Neuronal stem cell (in vitro differentiated cells): ENCODE measurements at regions not wholly inside any gene's neighbourhood (a gene's known extent, or its start where the extent isn't known, plus 50 kb on each side); places are given as distances from the start of the nearest gene placed in this dataset.

ENCODE experiments used
- DNase-seq: peaks from one replicate; pipeline ENCODE4 v3.0.0-alpha.2; 2013; ENCODE audit warnings: low spot score
- H2AFZ ChIP-seq: one replicate; pipeline ENCODE4 v1.6.1; 2013; ENCODE audit warnings: mild to moderate bottlenecking, low read length, inconsistent platforms
- H2AK5ac ChIP-seq: 2 replicates; pipeline ENCODE4 v1.6.1; 2013; ENCODE audit warnings: low read depth, mild to moderate bottlenecking, inconsistent platforms, low read length, moderate library complexity, mixed read lengths
- H2BK120ac ChIP-seq: 2 replicates; pipeline ENCODE4 v1.6.1; 2013; ENCODE audit warnings: low read depth, mild to moderate bottlenecking, inconsistent platforms, low read length, moderate library complexity, mixed read lengths
- H2BK12ac ChIP-seq: one replicate; pipeline ENCODE4 v1.6.1; 2013; ENCODE audit warnings: low read length, inconsistent platforms
- H2BK15ac ChIP-seq: 2 replicates; pipeline ENCODE4 v1.6.1; 2013; ENCODE audit warnings: mild to moderate bottlenecking, low read length, inconsistent platforms, mixed read lengths
- H2BK5ac ChIP-seq: one replicate; pipeline ENCODE4 v1.6.1; 2013; ENCODE audit warnings: inconsistent platforms, mild to moderate bottlenecking, low read length, moderate library complexity
- H3K14ac ChIP-seq: one replicate; pipeline ENCODE4 v1.6.1; 2013; ENCODE audit warnings: low read length, inconsistent platforms
- H3K18ac ChIP-seq: 2 replicates; pipeline ENCODE4 v1.6.1; 2013; ENCODE audit warnings: low read length, inconsistent platforms
- H3K23ac ChIP-seq: 2 replicates; pipeline ENCODE4 v1.6.1; 2013; ENCODE audit warnings: low read depth, mild to moderate bottlenecking, mixed read lengths, low read length, inconsistent platforms; ENCODE audit not compliant: poor library complexity
- H3K27ac ChIP-seq: replicated peaks from 3 replicates; pipeline ENCODE4 v1.5.1; 2013; ENCODE audit warnings: low read length, inconsistent platforms
- H3K27me3 ChIP-seq, 3 experiments: 2 replicates each; pipeline ENCODE4 v1.6.1; 2013; ENCODE audit warnings: low read length in 3 of 3, mild to moderate bottlenecking in 2 of 3, inconsistent platforms in 1 of 3, low read depth in 1 of 3, mixed read lengths in 1 of 3, moderate library complexity in 1 of 3; ENCODE audit not compliant: control insufficient read depth in 3 of 3, insufficient read depth in 3 of 3
- H3K36me3 ChIP-seq, 2 donors: replicated peaks in 1 of 2; 2 replicates each; pipeline ENCODE4 v1.6.1; 2013; ENCODE audit warnings: low read length in 2 of 2; ENCODE audit not compliant: control insufficient read depth in 2 of 2, insufficient read depth in 2 of 2
- H3K4ac ChIP-seq: 2 replicates; pipeline ENCODE4 v1.6.1; 2013; ENCODE audit warnings: inconsistent platforms, mild to moderate bottlenecking, low read length, moderate library complexity
- H3K4me1 ChIP-seq, 2 donors: 1 replicate in 1 of 2; 2 replicates in 1 of 2; pipeline ENCODE4 v1.6.1; 2013; ENCODE audit warnings: low read length in 2 of 2, low read depth in 1 of 2; ENCODE audit not compliant: control insufficient read depth in 2 of 2, insufficient read depth in 1 of 2
- H3K4me2 ChIP-seq: one replicate; pipeline ENCODE4 v1.6.1; 2013; ENCODE audit warnings: mild to moderate bottlenecking, low read length, inconsistent platforms; ENCODE audit not compliant: insufficient read depth, poor library complexity, severe bottlenecking
- H3K4me3 ChIP-seq, 2 donors: 2 replicates each; pipeline ENCODE4 v1.5.1; 2013; ENCODE audit warnings: low read length in 2 of 2, mild to moderate bottlenecking in 2 of 2, inconsistent platforms in 1 of 2, moderate library complexity in 1 of 2
- H3K79me1 ChIP-seq: one replicate; pipeline ENCODE4 v1.6.1; 2013; ENCODE audit warnings: low read depth, mild to moderate bottlenecking, inconsistent platforms, low read length, moderate library complexity
- H3K9ac ChIP-seq: one replicate; pipeline ENCODE4 v1.6.1; 2013; ENCODE audit warnings: mild to moderate bottlenecking, low read depth, low read length, inconsistent platforms; ENCODE audit not compliant: poor library complexity
- H3K9me3 ChIP-seq, 2 donors: replicated peaks in 1 of 2; 2 replicates each; pipeline versions ENCODE3 to v1.6.1; 2013; ENCODE audit warnings: low read length in 2 of 2, mild to moderate bottlenecking in 2 of 2, inconsistent platforms in 1 of 2, low read depth in 1 of 2, mixed read lengths in 1 of 2, moderate library complexity in 1 of 2; ENCODE audit not compliant: control insufficient read depth in 2 of 2, insufficient read depth in 1 of 2
- H4K8ac ChIP-seq: one replicate; pipeline ENCODE4 v1.6.1; 2013; ENCODE audit warnings: low read depth, mild to moderate bottlenecking, inconsistent platforms, low read length, moderate library complexity
- H4K91ac ChIP-seq: one replicate; pipeline ENCODE4 v1.6.1; 2013; ENCODE audit warnings: low read length, low read depth, mild to moderate bottlenecking, inconsistent platforms; ENCODE audit not compliant: poor library complexity
- WGBS, 2 donors: extraction: QIAGEN DNeasy Blood & Tissue Kit; methylation state at CpG; one replicate each; pipeline ENCODE4 v1.1.7; 2013; ENCODE audit warnings: missing lambda C conversion rate in 2 of 2, mixed read lengths in 1 of 2; ENCODE audit not compliant: insufficient read length in 2 of 2, insufficient replicate concordance in 1 of 2; ENCODE audit errors: extremely low coverage in 2 of 2; 5-methylcytosine and 5-hydroxymethylcytosine counted together

DNA sequence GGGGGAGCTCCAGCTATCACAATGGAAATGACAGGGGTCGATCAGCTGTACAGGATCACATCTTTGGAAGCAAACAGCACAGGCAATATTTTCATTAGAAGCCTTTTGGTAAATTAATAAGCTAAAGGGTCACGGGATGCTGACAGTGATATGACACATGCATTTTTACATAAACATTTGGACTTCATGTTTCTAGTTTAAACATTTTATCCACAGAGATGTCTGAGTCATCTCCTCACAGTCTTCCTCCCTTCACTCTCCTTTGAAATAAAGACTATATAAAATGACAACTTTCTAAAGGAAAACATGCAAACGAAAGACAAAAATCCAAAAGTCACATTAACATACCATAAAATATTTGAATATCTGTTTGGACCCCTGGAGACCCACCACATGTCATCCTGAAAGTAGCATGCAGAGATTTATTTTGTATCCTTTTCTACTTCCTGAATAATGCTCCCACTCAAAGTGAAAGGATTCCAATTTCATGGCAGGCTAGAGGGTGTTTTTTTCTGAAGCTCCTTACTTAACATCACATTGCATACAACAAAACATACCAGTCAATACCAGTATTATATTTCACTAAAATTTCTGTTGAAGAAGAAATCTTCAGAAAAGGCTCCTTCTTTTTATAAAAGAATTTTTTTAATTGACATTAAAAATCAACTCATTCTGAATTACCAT, 200.1 kb upstream of the PPARGC1A start:
- Histone ChIP-seq H3K36me3 (no peaks in the 10 kb centered on the region), H3K14ac (no peak overlapping the region), H2AFZ (no peak overlapping the region), H3K4me3 (no peak overlapping the region), H3K27me3 (no peaks in the 10 kb centered on the region), H2BK15ac (no peak overlapping the region), H2BK120ac (no peak overlapping the region), H3K4me2 (no peak overlapping the region), H2BK12ac (no peak overlapping the region), H4K91ac (no peak overlapping the region), H3K9ac (no peak overlapping the region), H3K9me3 (no peaks in the 10 kb centered on the region), H3K4me1 (no peaks in the 10 kb centered on the region), H2AK5ac (no peak overlapping the region), H4K8ac (no peak overlapping the region), H3K23ac (no peak overlapping the region), H3K27ac (no peak overlapping the region), H3K18ac (no peak overlapping the region), H3K4ac (no peak overlapping the region), H3K79me1 (no peaks in the 10 kb centered on the region), H2BK5ac (no peak overlapping the region)
- no CpG with 5 or more reads among the region's 3 CpGs for WGBS, 2 donors
- no peak for DNase-seq

DNA sequence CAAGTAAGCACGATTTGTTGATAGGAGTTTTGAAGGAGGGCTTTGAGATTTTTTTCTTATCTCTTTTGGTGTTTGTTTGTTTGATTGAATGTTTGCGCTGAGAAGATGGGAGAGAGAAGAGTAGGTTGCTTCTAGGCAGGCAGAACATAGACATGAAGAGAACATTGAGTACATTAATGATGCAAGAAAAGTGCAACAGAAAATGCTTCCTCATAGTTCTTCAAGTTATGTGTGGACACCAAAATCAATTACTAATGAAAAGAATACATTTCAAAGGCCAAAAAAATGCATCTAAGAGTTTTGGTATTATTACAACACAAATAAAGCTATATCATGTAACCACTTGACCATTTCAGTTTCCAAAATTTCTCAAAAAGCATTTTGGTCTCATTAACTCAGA, 191.0 kb upstream of the PPARGC1A start:
- H3K4ac ChIP-seq: no peak overlapping the region
- DNase-seq: no peak
- no peak overlapping the region for H3K23ac ChIP-seq
- no peaks in the 10 kb centered on the region for H3K27me3 ChIP-seq
- no peak overlapping the region for H2AFZ ChIP-seq
- no peaks in the 10 kb centered on the region for H3K9me3 ChIP-seq
- H3K27ac ChIP-seq: no peak overlapping the region
- H2BK5ac ChIP-seq: no peak overlapping the region
- no peak overlapping the region for H2BK120ac ChIP-seq
- no CpG with 5 or more reads among the region's 2 CpGs for WGBS, 2 donors
- H2AK5ac ChIP-seq: no peak overlapping the region
- no peak overlapping the region for H3K4me3 ChIP-seq
- no peak overlapping the region for H4K91ac ChIP-seq
- H3K9ac ChIP-seq: no peak overlapping the region
- H4K8ac ChIP-seq: no peak overlapping the region
- H3K79me1 ChIP-seq: no peaks in the 10 kb centered on the region
- H3K14ac ChIP-seq: no peak overlapping the region
- no peak overlapping the region for H3K4me2 ChIP-seq
- no peaks in the 10 kb centered on the region for H3K4me1 ChIP-seq
- no peak overlapping the region for H2BK12ac ChIP-seq
- H3K36me3 ChIP-seq: no peaks in the 10 kb centered on the region
- H3K18ac ChIP-seq: no peak overlapping the region
- no peak overlapping the region for H2BK15ac ChIP-seq

DNA sequence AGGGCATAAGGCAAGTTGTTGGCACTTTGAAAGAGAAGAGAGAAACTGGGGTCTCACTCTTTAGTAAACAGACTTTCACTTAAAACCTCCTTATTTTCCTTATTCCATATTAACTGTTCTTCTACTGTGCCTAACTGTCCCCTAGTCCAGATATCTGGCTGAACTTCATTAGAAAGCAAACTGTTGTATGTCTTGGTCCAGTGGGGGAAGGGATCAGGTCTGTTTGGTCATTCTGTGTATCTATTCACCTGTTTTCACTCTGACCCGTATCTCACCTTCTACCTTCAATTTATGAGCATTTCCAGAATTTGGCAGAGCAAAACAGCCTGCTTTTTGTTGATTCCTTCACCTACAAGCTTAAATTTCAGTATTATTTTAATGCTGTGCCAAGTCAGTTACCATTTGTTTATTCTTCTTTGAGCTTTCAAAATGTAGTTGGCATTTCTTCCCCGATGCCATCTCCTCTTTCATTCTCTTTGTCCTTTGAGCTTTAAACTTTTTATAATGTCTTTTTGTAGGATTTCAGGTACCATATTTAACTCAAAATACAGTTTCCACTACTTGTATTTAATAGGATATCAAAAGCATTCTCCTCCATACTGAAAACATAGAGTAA, 188.6 kb upstream of the PPARGC1A start:
- H3K4me1 ChIP-seq: no peaks in the 10 kb centered on the region
- H2BK120ac ChIP-seq: no peak overlapping the region
- H4K8ac ChIP-seq: no peak overlapping the region
- no peak overlapping the region for H3K4me2 ChIP-seq
- H3K14ac ChIP-seq: no peak overlapping the region
- H3K23ac ChIP-seq: no peak overlapping the region
- H2BK15ac ChIP-seq: no peak overlapping the region
- no peak overlapping the region for H3K4ac ChIP-seq
- H3K9me3 ChIP-seq: no peaks in the 10 kb centered on the region
- no peaks in the 10 kb centered on the region for H3K36me3 ChIP-seq
- H2BK5ac ChIP-seq: no peak overlapping the region
- H2AFZ ChIP-seq: no peak overlapping the region
- no peak overlapping the region for H3K27ac ChIP-seq
- no peak overlapping the region for H3K9ac ChIP-seq
- DNase-seq: no peak
- no peaks in the 10 kb centered on the region for H3K27me3 ChIP-seq
- H3K4me3 ChIP-seq: no peak overlapping the region
- H3K79me1 ChIP-seq: no peaks in the 10 kb centered on the region
- H2AK5ac ChIP-seq: no peak overlapping the region
- H2BK12ac ChIP-seq: no peak overlapping the region
- no peak overlapping the region for H3K18ac ChIP-seq
- H4K91ac ChIP-seq: no peak overlapping the region
- WGBS, 2 donors: no CpG with 5 or more reads among the region's 2 CpGs

DNA sequence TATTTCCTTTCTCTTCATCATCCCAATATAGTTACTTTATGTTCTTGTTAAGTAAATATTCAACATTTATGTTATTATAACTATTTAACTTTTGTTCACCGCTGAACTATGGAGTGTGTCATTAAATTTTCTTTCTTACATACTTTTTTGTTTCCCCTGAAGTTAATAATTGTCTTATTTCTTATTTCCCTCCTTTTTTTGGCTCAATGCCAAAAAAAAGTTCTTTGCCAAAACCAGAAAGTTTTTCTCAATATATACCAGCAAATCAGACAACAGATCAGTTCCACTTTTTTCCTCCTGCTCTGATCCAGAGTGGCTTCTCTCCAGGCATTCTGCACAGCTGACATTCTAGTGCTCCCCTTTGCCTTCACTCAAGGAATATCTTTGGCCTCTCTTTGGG, 187.0 kb upstream of the PPARGC1A start:
- no CpG with 5 or more reads among the region's 1 CpG for WGBS, 2 donors

More for the DNA sequence above, 187.0 kb upstream of the PPARGC1A start:
- H3K4me3 ChIP-seq: no peak overlapping the region
- no peak overlapping the region for H2AK5ac ChIP-seq
- no peak overlapping the region for H3K18ac ChIP-seq
- H3K9ac ChIP-seq: no peak overlapping the region
- no peak overlapping the region for H3K27ac ChIP-seq
- no peak overlapping the region for H2BK15ac ChIP-seq
- no peak overlapping the region for H3K14ac ChIP-seq
- H4K8ac ChIP-seq: no peak overlapping the region
- H3K9me3 ChIP-seq: no peaks in the 10 kb centered on the region
- H3K4ac ChIP-seq: no peak overlapping the region
- no peak for DNase-seq
- no peaks in the 10 kb centered on the region for H3K36me3 ChIP-seq
- H3K4me2 ChIP-seq: no peak overlapping the region
- no peaks in the 10 kb centered on the region for H3K4me1 ChIP-seq
- H2BK5ac ChIP-seq: no peak overlapping the region
- no peaks in the 10 kb centered on the region for H3K27me3 ChIP-seq
- no peak overlapping the region for H2AFZ ChIP-seq
- H3K23ac ChIP-seq: no peak overlapping the region
- no peak overlapping the region for H4K91ac ChIP-seq
- no peak overlapping the region for H2BK120ac ChIP-seq
- H3K79me1 ChIP-seq: no peaks in the 10 kb centered on the region
- H2BK12ac ChIP-seq: no peak overlapping the region
